IMR-90 (cell line): ENCODE measurements at regions not wholly inside any gene's neighbourhood (a gene's known extent, or its start where the extent isn't known, plus 50 kb on each side); places are given as distances from the start of the nearest gene placed in this dataset.

Experiments
- ATAC-seq: fragments of 200-7000 bp; cut with Tn5 transposase; 2 replicates; pipeline ENCODE4 v1.9.1; 2020; ENCODE audit warnings: low read depth, mild to moderate bottlenecking, moderate library complexity
- BruUV-seq: library from RNA; stranded (reverse); fragments of 400-500 nt; replicated peaks from 2 replicates; lab custom pipeline; 2021; lab: Mats Ljungman, UMichigan
- CTCF ChIA-PET: fragments of 300-600 bp; formaldehyde crosslinking; extraction: SDS; loops from one replicate; lab custom pipeline; 2021; ENCODE audit warnings: antibody characterized with exemption; lab: Yijun Ruan, JAX
- POLR2A ChIA-PET: fragments of 300-600 bp; sonication (Branson Sonifier 250); formaldehyde crosslinking; loops from one replicate; lab custom pipeline; 2022; ENCODE audit warnings: antibody characterized with exemption; ENCODE audit not compliant: unreplicated experiment; lab: Charles Lee
- DNase-seq: peaks from one replicate; pipeline ENCODE4 v3.0.0; 2013
- H2AFZ ChIP-seq: replicated peaks from 2 replicates; pipeline ENCODE3; 2013; ENCODE audit warnings: low read length, mild to moderate bottlenecking; ENCODE audit not compliant: poor library complexity
- H2AK5ac ChIP-seq: 2 replicates; pipeline ENCODE4 v1.6.1; 2013; ENCODE audit warnings: low read depth, low read length, inconsistent platforms
- H2AK9ac ChIP-seq: replicated peaks from 2 replicates; pipeline ENCODE3; 2013; ENCODE audit warnings: mild to moderate bottlenecking, low read depth, low read length, moderate library complexity; ENCODE audit not compliant: poor library complexity
- H2BK120ac ChIP-seq: 2 replicates; pipeline ENCODE4 v1.6.1; 2013; ENCODE audit warnings: low read depth, low read length, inconsistent platforms
- H2BK15ac ChIP-seq: 3 replicates; pipeline ENCODE4 v1.6.1; 2013; ENCODE audit warnings: low read depth, low read length, inconsistent platforms
- H2BK20ac ChIP-seq: 2 replicates; pipeline ENCODE4 v1.6.1; 2013; ENCODE audit warnings: low read depth, mild to moderate bottlenecking, inconsistent platforms, low read length, moderate library complexity
- H2BK5ac ChIP-seq: 2 replicates; pipeline ENCODE4 v1.6.1; 2013; ENCODE audit warnings: mild to moderate bottlenecking, low read depth, low read length, inconsistent platforms; ENCODE audit not compliant: poor library complexity, severe bottlenecking
- H3K14ac ChIP-seq: replicated peaks from 2 replicates; pipeline ENCODE4 v1.6.1; 2013; ENCODE audit warnings: low read depth, low read length, inconsistent platforms
- H3K18ac ChIP-seq: 2 replicates; pipeline ENCODE4 v1.6.1; 2013; ENCODE audit warnings: low read depth, low read length, control low read depth
- H3K23ac ChIP-seq: 2 replicates; pipeline ENCODE4 v1.6.1; 2013; ENCODE audit warnings: low read depth, low read length, inconsistent platforms
- H3K27ac ChIP-seq: 2 replicates; pipeline ENCODE4 v1.5.1; 2013; ENCODE audit warnings: mild to moderate bottlenecking, control low read depth, low read length; ENCODE audit not compliant: insufficient read depth
- H3K27me3 ChIP-seq: 2 replicates; pipeline ENCODE4 v1.6.1; 2013; ENCODE audit warnings: low read length; ENCODE audit not compliant: control insufficient read depth, insufficient read depth
- H3K36me3 ChIP-seq: 2 replicates; pipeline ENCODE4 v1.6.1; 2013; ENCODE audit warnings: low read length, mixed read lengths; ENCODE audit not compliant: control insufficient read depth, insufficient read depth
- H3K4ac ChIP-seq: 2 replicates; pipeline ENCODE4 v1.6.1; 2013; ENCODE audit warnings: low read depth, low read length, inconsistent platforms
- H3K4me1 ChIP-seq: 2 replicates; pipeline ENCODE4 v1.6.1; 2013; ENCODE audit warnings: low read length, mixed read lengths; ENCODE audit not compliant: control insufficient read depth, insufficient read depth
- H3K4me2 ChIP-seq: 2 replicates; pipeline ENCODE4 v1.6.1; 2013; ENCODE audit warnings: low read depth, mild to moderate bottlenecking, control low read depth, low read length, moderate library complexity
- H3K4me3 ChIP-seq: 2 replicates; pipeline ENCODE4 v1.5.1; 2013; ENCODE audit warnings: low read depth, mild to moderate bottlenecking, control low read depth, low read length, moderate library complexity; ENCODE audit not compliant: insufficient read depth
- H3K56ac ChIP-seq: 2 replicates; pipeline ENCODE4 v1.6.1; 2013; ENCODE audit warnings: low read length, inconsistent platforms; ENCODE audit not compliant: insufficient read depth; ENCODE audit errors: extremely low read depth
- H3K79me1 ChIP-seq, 2 experiments: 2 replicates each; pipeline ENCODE4 v1.6.1; 2013; ENCODE audit warnings: low read length in 2 of 2, inconsistent platforms in 1 of 2, low read depth in 1 of 2
- H3K9ac ChIP-seq: 2 replicates; pipeline ENCODE4 v1.6.1; 2013; ENCODE audit warnings: low read depth, low read length, control low read depth
- H3K9me1 ChIP-seq: 2 replicates; pipeline ENCODE4 v1.6.1; 2013; ENCODE audit warnings: low read length, inconsistent platforms; ENCODE audit not compliant: insufficient read depth
- H3K9me3 ChIP-seq: 2 replicates; pipeline ENCODE4 v1.6.1; 2013; ENCODE audit warnings: low read length; ENCODE audit not compliant: control insufficient read depth, insufficient read depth
- H4K20me1 ChIP-seq: 2 replicates; pipeline ENCODE4 v1.6.1; 2013; ENCODE audit warnings: low read length, inconsistent platforms; ENCODE audit not compliant: insufficient read depth
- H4K5ac ChIP-seq: 2 replicates; pipeline ENCODE4 v1.6.1; 2013; ENCODE audit warnings: mild to moderate bottlenecking, low read depth, low read length, control low read depth
- H4K8ac ChIP-seq, 2 experiments: 2 replicates each; pipeline ENCODE4 v1.6.1; 2013; ENCODE audit warnings: low read depth in 2 of 2, low read length in 2 of 2, control low read depth in 1 of 2, inconsistent platforms in 1 of 2
- H4K91ac ChIP-seq: 2 replicates; pipeline ENCODE4 v1.6.1; 2013; ENCODE audit warnings: low read depth, low read length, inconsistent platforms; ENCODE audit not compliant: insufficient read depth
- BHLHE40 ChIP-seq: fragments of 150-350 bp; IDR thresholded peaks from 2 replicates; pipeline ENCODE4 v1.6.1; 2016; ENCODE audit warnings: mild to moderate bottlenecking, low read depth, low read length
- CEBPB ChIP-seq: IDR thresholded peaks from 2 replicates; pipeline ENCODE4 v1.6.1; 2012; ENCODE audit warnings: low read depth, low read length, improper control_type of control experiment
- MAZ ChIP-seq: IDR thresholded peaks from 2 replicates; pipeline ENCODE4 v1.6.1; 2012; ENCODE audit warnings: low read depth, mild to moderate bottlenecking, low read length, improper control_type of control experiment, moderate library complexity, borderline replicate concordance
- RFX5 ChIP-seq: IDR thresholded peaks from 2 replicates; pipeline ENCODE4 v1.8.0; 2012; ENCODE audit warnings: low read depth, mild to moderate bottlenecking, low read length, moderate library complexity
- WGBS, 2 experiments: methylation state at CpG; one replicate each; pipeline versions ENCODE4 v1.1.5 to v1.1.7; 2013; ENCODE audit warnings: missing lambda C conversion rate in 2 of 2; ENCODE audit not compliant: insufficient read length in 1 of 2; ENCODE audit errors: extremely low coverage in 2 of 2; 5-methylcytosine and 5-hydroxymethylcytosine counted together
- dilution Hi-C: fragments of 300-500 bp; cut with HindIII; formaldehyde crosslinking; loops from one replicate; pipeline ENCODE4 v1.14.3; 2018; ENCODE audit warnings: low sequenced_read_pairs; ENCODE audit not compliant: unreplicated experiment
- in situ Hi-C: fragments of 300-500 bp; cut with MboI; formaldehyde crosslinking; loops from 3 replicates; pipeline ENCODE4 v1.14.3; 2019; ENCODE audit warnings: low sequenced_read_pairs, inconsistent platforms, mixed read lengths
- intact Hi-C: fragments of 100-400 bp; cut with micrococcal nuclease; formaldehyde crosslinking; loops from 2 replicates; pipeline ENCODE4 v1.10.0; 2022

DNA sequence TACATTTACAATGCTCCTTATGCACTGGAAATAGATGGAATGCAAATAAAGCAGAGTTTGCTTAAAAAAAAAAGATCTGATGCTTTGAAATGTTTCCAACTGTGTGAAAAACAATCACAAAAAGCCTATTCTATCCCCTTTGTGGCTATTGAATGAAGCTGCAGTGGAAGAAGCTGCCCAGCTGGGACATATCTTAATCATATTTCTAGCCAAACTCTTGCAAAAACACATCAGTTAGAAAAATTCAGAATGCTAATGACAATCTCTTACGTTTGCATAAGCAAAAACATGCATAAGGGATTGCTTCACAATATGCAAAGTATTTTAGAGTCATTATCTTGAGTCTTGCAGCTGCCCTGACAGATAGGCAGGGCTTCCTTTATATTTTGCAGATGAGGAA, 526.4 kb upstream of the USP24 start:
- H4K91ac ChIP-seq = peak overlapping the region; percentile 85
- peak overlapping the region; percentile 86; the same call in 1 of the 2 replicates for H2BK20ac ChIP-seq
- no CpG with 5 or more reads among the region's 1 CpG for WGBS, 2 experiments
- dilution Hi-C loops = no loop called here
- peaks cover 10% of the 10 kb centered on the region for H3K4me1 ChIP-seq
- no peaks in the 10 kb centered on the region for H3K9me1 ChIP-seq
- 0 out of 4 replicates have a peak overlapping the region, but pooled peaks of 1 of the 2 experiments have one; percentile 80 for H4K8ac ChIP-seq
- peaks cover 2% of the 10 kb centered on the region; the same call in 1 of the 2 replicates for H3K9me3 ChIP-seq
- no peak overlapping the region for H2AK5ac ChIP-seq
- in situ Hi-C loops = no loop called here
- peak; percentile 80 for ATAC-seq
- no peak overlapping the region for H4K5ac ChIP-seq
- H3K4me3 ChIP-seq = no peak overlapping the region
- H3K23ac ChIP-seq = no peak overlapping the region
- peak overlapping the region; percentile 100; the same call in 1 of the 2 replicates for H3K27ac ChIP-seq
- peak overlapping the region; percentile 94 for H2BK5ac ChIP-seq
- H3K9ac ChIP-seq = no peak overlapping the region; the same call in 1 of the 2 replicates
- no peak overlapping the region for H3K56ac ChIP-seq
- no peak overlapping the region for H2BK15ac ChIP-seq
- no peak overlapping the region for H2AK9ac ChIP-seq
- H2AFZ ChIP-seq = no peak overlapping the region
- no peak overlapping the region for H3K4ac ChIP-seq
- no TSS peak for BruUV-seq
- peak; percentile 88 for DNase-seq
- H2BK120ac ChIP-seq = peak overlapping the region; percentile 89; the same call in 1 of the 2 replicates
- no peak overlapping the region for H3K4me2 ChIP-seq
- H4K20me1 ChIP-seq = no peaks in the 10 kb centered on the region
- POLR2A ChIA-PET = interaction anchor here (0.6 to 0.7 kb wide), 2 partner anchors 25 to 838 kb away, joined by 3 read pairs; partner anchors contain the start of gene PLPP3
- H3K18ac ChIP-seq = no peak overlapping the region
- H3K27me3 ChIP-seq = no peaks in the 10 kb centered on the region
- intact Hi-C loops = loop anchor here (5.0 kb wide), 1 partner anchor 71 kb away; no protein-coding TSS in a partner anchor
- CTCF ChIA-PET = interaction anchor here (0.6 to 0.7 kb wide), 3 partner anchors 21 to 588 kb away, joined by 3 to 4 read pairs (median 4); no protein-coding TSS in a partner anchor
- no peak overlapping the region for H3K14ac ChIP-seq
- no peaks in the 10 kb centered on the region for H3K79me1 ChIP-seq
- no peak for TF ChIP-seq BHLHE40
- TF ChIP-seq MAZ = no peak
- TF ChIP-seq RFX5 = no peak
- TF ChIP-seq CEBPB = peak; percentile 71
- no peaks in the 10 kb centered on the region for H3K36me3 ChIP-seq
